Activated naive CD4-positive, alpha-beta T cell (primary cell): ENCODE measurements at regions not wholly inside any gene's neighbourhood (a gene's known extent, or its start where the extent isn't known, plus 50 kb on each side); places are given as distances from the start of the nearest gene placed in this dataset.

ENCODE experiments used
- DNase-seq, 4 experiments: peaks; one replicate each; lab custom pipeline; 2025; lab: John Stamatoyannopoulos, UW

- DNase-seq, result no peak
These were observed 652.4 kb downstream of the SLC4A3 start for GRCh38 chr2:220279840-220280239.

DNA sequence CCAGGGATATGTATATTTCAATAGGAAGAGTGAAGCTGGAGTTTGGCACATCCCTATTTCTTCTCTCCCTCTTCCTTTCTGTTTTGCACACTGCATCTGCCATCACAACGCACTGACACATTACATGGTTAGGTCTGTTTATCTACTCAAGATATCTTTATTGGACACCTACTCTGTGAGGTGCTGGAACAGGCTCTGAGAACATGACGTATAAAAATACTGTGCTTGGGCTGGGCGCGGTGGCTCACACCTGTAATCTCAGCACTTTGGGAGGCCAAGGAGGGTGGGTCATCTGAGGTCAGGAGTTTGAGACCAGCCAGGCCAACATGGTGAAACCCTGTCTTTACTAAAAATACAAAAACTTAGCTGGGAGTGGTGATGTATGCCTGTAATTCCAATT is 653.3 kb downstream of the SLC4A3 start:
- no peak for DNase-seq

- no peak for DNase-seq
These were observed 654.3 kb downstream of the SLC4A3 start for GRCh38 chr2:220281771-220282170.

- DNase-seq, result no peak
These were observed 654.8 kb downstream of the SLC4A3 start for GRCh38 chr2:220282236-220282635.

DNA sequence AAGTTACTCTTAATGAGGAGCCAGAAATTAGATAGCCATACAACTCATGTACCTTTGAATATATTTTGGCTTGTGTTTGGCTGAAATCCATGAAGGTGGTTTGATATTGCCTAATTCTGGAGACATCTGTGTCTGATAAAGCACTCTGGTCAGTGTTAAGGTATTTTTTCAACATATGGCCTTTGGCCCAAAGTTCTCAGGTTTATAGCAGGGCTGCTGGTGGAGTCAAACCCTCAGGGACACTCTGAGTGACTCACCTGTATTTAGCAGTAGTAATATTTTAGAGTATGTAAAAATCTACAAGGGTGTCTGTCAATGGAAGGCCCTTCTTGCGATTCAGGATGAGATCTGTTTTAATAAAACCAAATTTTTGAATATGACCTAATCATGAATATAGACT is 666.5 kb downstream of the SLC4A3 start:
- no peak for DNase-seq

DNA sequence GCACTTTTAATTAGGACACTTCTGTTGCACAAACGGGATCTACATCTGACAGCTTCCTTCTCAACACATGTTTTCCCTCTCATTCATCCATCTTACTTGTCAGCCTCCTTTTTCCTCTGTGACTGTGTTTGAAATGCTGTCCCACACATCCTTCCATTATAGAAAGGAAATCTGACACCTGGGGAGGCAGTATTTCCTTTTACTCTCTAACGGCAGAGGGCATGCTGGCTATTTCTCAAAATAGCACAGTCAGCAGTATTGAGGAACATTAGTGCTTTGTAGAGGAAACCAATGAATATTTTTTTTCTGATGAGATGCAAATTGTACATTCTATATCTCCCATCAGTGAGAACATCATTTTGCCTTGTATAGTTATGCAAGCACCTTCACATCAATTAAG is 668.7 kb downstream of the SLC4A3 start:
- DNase-seq, result no peak

DNA sequence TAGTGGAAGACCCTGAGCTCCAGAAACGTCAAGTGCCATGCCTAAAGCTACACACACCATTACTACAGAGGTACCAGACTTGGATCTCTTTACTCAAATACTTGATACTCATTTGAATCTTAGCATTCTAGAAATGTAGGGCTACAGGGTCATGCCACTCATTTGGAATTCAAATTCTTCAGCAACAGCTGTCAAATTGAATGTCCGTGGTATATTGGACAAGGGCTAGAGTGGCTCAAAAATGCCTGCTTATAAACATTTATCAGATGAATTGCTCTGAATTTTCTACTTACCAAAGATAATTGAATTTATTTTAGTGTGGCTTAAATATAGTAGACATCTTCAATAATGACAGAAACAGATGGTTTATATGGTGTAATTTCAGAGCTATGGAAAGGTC is 669.7 kb downstream of the SLC4A3 start:
- no peak for DNase-seq

- DNase-seq, result no peak
These were observed 673.4 kb downstream of the SLC4A3 start for GRCh38 chr2:220300806-220301205.

DNA sequence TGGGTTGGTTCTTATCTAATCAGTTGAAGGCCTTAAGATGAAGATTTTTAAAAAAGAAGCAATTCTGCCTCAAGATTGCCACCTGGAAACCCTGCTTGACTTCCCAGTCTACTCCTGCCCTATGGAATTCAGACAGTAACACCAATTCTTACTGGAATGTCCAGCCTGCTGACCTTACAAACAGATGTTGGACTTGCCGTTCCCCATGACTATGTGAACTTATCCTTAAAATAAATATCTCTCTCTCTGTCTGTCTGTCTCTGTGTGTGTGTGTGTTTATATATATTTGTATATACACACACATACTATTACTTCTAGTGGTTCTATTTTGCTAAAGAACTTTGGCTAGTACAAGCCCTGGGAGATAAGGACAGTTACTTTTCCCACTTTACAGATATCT is 675.3 kb downstream of the SLC4A3 start:
- DNase-seq, result no peak

- DNase-seq, result no peak
These were observed 681.8 kb downstream of the SLC4A3 start for GRCh38 chr2:220309215-220309614.

DNA sequence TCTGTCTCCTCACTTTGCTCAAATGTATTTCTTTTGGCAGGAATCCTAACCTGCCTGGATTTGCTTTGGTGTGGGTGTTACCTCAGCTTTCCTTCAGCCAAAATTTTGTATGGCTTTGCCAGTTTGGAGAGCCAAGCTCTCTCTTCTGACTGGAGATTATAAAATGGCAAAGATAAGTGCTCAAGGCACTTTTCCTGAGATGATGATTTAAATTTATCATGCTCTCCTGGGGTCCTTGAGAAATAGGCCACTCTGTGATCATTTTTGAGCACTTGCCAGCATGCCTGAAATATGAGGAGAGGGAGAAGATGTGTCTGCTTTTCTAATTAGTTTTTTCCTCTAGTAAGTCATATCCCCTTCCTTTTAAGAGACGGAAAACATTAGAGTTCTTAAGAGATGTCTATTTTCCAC is 683.0 kb downstream of the SLC4A3 start:
- no peak for DNase-seq

DNA sequence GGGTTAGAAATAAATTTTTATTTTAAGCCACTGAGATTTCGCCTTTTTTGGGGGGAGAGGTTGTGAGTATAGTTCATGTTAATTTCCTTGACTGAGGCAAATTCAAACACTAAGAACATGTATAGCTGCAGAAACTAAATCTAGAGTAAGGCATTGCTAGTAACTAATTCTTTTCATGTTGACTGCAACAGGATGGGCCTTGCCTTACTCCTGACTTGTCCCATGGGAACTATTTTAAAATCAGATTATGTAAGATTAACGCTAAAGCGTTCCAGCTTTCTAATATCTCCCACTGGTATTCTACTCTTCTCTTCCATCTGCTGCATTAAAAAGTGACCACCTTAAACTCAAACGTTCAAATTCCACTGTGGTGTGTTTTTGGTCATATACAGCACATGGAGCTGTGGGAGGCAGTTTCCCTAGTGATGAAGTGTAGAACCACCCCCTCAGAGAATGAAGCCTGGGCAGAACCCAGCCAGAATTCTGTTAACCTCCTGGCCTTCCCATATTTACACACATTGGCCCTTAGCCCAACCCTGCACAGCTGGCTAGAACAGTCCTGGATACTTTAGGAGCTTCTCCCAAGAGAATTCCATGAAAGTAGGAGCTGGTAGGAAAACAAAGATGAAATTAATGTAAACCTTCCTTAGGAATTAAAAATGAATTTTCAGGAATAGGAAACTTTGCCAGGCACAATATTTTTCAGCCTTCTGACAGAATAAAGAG is 687.8 kb downstream of the SLC4A3 start:
- no peak for DNase-seq

DNA sequence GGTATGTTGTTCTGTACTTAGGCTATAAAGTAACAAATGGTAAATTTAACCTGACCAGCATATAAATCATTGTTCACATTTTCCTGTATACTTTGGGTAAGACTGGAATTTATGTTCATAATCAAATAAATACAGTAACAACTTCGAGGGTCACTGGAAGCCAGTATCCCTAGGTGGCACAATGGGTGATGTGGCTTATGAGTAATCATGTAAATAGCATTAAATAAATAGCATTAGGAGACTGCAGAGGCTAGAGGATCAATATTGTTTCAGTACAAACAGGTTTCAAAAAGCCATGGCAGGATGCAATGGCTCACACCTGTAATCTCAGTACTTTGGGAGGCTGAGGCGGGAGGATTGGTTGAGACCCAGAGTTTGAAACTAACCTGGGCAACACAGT is 690.6 kb downstream of the SLC4A3 start:
- no peak for DNase-seq

DNA sequence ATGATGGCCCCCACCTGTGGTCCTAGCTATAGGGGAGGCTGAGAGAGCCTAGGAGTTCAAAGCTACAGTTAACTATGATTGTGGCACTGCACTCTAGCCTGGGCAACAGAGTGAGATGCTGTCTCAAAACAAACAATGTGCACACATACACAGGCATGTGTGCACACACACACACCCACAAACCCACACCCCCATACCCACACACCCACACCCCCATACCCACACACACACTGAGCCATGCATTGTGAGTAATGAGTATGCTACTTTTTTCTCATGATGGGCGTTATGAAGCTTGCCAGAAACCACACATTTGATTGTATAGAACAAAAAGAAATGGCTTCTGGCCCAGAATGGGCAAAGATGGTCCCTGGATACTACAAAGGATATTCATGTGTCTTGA is 691.1 kb downstream of the SLC4A3 start:
- DNase-seq, result no peak

- no peak for DNase-seq
These were observed 692.9 kb downstream of the SLC4A3 start for GRCh38 chr2:220320326-220320725.

DNA sequence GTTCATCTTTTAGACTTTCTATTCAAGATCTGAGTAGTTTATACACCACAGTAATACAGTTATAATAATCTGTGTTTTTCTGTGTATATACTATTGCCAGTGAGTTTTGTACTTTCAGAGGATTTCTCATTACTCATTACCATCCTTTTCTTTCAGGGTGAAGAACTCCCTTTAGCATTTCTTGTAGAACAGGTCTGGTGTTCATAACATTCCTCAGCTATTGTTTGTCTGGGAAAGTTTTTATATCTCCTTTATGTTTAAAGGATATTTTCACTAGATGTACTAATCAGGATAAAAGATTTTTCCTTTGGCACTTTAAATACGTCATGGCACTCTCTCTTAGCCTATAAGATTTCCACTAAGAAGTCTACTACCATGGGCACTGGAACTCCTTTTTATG is 705.5 kb downstream of the SLC4A3 start:
- no peak for DNase-seq

GRCh38 chr2:220334210-220334609 is 706.8 kb downstream of the SLC4A3 start:
- DNase-seq, result no peak

- no peak for DNase-seq
These were observed 707.6 kb downstream of the SLC4A3 start for GRCh38 chr2:220334871-220335590.

DNA sequence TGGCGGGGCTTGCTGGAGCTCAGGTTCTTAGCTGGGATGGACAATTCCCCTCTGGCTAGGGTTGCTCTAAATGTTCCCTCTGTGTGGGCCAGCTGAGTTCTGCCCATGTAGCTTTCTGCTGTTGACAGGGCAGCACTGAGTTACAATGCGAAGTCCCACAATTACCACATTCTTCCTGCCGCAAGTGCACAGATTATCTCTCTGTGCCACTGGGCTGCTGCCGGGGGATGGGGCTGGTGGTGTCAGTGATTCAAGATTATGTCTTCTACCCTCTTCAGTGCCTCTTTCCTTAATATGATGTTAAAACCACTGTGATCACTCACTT is 708.1 kb downstream of the SLC4A3 start:
- no peak for DNase-seq

DNA sequence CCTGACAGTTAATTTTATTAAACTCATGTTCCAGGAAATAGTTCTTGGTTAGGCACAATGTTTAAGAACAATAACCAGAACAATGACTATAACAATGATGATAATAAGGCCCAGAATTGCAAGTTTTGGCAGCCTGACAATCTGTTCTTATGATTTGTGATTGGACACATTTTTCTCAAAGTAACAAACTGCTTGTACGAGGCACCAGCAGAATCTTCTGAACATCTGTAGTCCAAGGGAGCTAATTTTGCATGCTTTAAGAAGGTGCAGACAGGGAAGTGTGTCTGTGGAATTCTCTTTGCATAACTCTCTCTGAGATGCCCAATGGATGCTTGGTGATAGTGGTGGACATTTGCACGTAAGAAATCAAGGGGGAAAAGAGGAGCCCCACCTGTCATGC is 709.3 kb downstream of the SLC4A3 start:
- no peak for DNase-seq

GRCh38 chr2:220337611-220338440 is 710.4 kb downstream of the SLC4A3 start:
- no peak for DNase-seq

DNA sequence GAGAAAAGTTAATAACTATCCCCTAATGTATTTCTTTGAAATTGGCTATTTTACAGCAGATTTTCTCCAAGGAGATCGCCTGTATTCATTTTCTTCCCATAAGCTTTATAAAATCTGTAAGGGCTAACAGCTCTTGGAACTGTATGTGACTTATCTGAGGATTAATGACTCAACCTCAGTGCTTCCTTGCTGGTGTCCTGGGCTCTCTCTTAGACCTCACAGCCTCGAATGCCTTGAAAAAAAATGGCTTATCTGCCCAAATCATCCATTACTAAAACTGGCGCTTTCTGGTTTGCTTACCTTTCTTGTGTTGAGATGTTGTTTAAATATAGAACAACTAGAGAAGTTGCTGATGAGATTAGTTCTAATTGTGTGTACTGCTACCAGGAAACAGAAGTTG is 713.6 kb downstream of the SLC4A3 start:
- DNase-seq, result no peak

- DNase-seq, result no peak
These were observed 719.5 kb downstream of the SLC4A3 start for GRCh38 chr2:220346919-220347318.
